Activated CD4-positive, alpha-beta T cell treated with anti-CD3 and anti-CD28 coated beads, Interleukin-2, Interleukin-6, amounts not matched to agents 100 ng/mL and 50 ng/mL, durations not matched to agents 16 hours and 8 hours (primary cell): ENCODE measurements at regions not wholly inside any gene's neighbourhood (a gene's known extent, or its start where the extent isn't known, plus 50 kb on each side); places are given as distances from the start of the nearest gene placed in this dataset.
A peak's percentile ranks its signal among the peaks of the same experiment; 100 is the strongest.
"Not testable (repeated sequence)": the region's sequence is repeated elsewhere in the genome, so short reads cannot be mapped to it uniquely, and the experiment has no call there.

Source experiments
- DNase-seq: peaks from one replicate; pipeline ENCODE4 v3.0.0-alpha.2; 2020

GRCh38 chr9:71268871-71269635 lies 147.6 kb upstream of the TRPM3 start:
- DNase-seq = no peak

DNA sequence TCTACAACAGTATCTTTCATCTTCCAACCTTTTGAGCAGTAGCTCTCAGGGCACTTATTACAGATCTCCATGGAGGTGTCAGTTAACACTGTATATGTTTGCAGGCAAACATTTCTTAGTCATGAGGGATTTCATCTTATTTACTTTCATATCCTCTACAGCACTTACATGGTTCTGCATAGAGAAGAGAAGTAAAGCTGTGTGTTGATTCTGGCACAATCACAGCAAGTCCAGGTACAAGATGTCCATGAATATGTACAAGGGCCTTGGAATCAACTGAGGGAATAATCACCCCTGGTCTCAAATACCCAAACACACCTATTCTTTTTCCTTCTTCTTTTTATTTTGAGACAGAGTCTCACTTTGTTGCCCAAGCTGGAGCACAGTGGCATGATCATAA lies 142.0 kb upstream of the TRPM3 start:
- no peak for DNase-seq

- not testable (repeated sequence) for DNase-seq
These were observed 139.0 kb upstream of the TRPM3 start for GRCh38 chr9:71260419-71260818.

GRCh38 chr9:71254592-71255277 lies 133.3 kb upstream of the TRPM3 start:
- DNase-seq = no peak

- no peak for DNase-seq
These were observed 131.6 kb upstream of the TRPM3 start for GRCh38 chr9:71253011-71253410.

- DNase-seq = no peak
These were observed 129.2 kb upstream of the TRPM3 start for GRCh38 chr9:71250581-71250980.

- DNase-seq = peak; percentile 41
These were observed 128.4 kb upstream of the TRPM3 start for GRCh38 chr9:71249729-71250317.

DNA sequence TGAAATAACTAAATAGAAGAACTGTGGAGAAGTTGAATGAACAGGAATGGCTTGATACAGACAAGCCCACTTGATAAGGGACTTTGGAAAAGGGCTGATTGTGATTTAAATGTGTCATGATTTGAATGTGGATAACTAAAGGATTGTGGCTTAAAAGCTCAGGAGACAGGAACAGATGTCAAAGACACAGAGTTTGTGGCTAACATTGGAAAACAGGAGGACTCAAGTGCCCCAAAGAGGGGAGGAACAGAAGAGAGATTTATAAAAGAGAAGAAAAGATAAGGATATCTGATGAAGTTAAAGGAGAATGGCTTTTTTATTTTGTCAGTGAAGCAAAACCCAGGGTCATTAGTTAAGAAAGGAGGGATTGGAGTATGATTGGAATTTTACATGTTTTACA lies 124.2 kb upstream of the TRPM3 start:
- no peak for DNase-seq

- DNase-seq = no peak
These were observed 122.5 kb upstream of the TRPM3 start for GRCh38 chr9:71243951-71244350.

GRCh38 chr9:71242081-71242480 lies 120.7 kb upstream of the TRPM3 start:
- no peak for DNase-seq

DNA sequence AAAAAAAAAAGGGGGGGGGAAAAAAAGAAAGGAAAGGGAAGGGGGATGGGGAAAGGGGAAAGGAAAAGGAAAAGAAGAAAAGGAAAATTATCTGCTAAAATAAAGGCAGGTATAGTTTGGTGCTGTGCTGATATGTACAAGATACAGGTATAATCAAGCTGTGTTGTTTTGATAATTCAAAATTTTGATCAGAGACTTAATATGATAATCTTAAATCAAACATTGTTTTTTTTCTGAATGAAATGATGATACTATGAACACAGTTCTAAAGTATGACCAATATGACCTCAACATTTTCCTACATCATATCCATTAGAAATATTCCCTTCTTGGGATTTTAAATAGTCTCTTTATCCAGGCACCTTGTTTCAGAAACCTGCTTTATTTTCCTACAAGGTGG lies 115.6 kb upstream of the TRPM3 start:
- no peak for DNase-seq

DNA sequence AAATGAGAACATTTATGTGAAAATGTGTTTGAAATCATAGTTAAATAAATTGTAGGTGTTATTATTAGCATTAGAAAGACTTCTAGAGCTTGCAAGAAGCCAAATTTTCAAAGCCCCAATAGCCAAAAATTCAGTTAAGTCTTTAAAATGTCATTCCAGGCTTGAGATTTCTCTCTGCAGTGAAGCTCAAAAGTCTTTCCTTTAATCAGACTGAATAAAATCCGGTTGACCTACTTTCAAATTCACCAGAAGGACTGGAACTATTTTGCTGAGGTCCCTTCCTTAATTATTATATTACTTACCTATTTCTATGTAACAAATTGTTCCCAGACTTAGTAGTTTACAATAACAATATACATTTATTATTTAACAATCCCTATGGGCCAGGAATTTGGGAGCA lies 112.2 kb upstream of the TRPM3 start:
- DNase-seq = no peak

DNA sequence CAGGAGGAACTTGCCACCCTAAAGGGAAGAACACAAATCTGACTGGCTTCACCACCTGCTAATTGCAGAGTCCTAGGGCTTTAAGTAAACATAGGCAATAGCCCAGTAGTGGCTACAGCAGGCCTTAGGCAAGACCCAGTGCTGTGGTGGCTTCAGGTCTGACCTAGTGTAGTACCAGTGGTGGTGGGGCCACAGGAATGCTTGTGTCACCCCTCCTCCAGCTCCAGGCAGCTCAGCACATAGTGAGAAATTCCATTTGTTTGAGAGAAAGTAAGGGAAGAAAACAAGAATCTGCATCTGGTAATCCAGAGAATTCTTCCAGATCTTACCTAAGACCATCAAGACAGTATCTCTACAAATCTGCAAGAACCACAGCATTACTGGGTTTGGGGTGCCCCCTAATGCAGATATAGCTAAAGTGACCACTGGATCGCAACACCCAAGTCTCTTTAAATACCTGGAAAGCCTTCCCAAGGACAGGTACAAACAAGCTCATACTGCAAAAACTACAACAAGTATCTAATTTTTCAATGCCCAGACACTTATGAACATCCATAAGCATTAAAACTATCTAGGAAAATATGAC lies 102.6 kb upstream of the TRPM3 start:
- DNase-seq = no peak

- DNase-seq = no peak
These were observed 97.4 kb upstream of the TRPM3 start for GRCh38 chr9:71218774-71219173.

- no peak for DNase-seq
These were observed 92.2 kb upstream of the TRPM3 start for GRCh38 chr9:71213633-71214032.

DNA sequence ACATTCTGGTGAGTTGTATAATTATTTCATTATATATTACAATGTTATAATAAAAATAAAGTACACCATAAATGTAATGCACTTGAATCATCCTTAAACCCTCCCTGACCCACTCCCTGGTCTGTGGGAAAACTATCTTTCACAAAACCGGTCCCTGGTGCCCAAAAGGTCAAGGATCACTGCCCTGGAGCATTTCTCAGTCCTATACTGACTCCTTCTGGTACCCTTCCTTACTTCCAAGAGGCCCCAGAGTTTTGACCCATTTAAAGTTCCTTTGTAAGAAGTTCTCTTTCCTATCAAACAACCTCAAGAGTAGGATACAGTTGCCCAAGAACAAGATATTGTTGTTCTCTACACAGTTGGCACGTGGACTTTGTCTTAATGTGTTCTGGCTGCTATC lies 88.9 kb upstream of the TRPM3 start:
- no peak for DNase-seq

GRCh38 chr9:71209890-71210289 lies 88.5 kb upstream of the TRPM3 start:
- DNase-seq = no peak

GRCh38 chr9:71202931-71203330 lies 81.5 kb upstream of the TRPM3 start:
- DNase-seq = no peak

GRCh38 chr9:71191708-71192107 lies 70.3 kb upstream of the TRPM3 start:
- no peak for DNase-seq

GRCh38 chr9:71183251-71183650 lies 61.8 kb upstream of the TRPM3 start:
- no peak for DNase-seq

GRCh38 chr9:71179183-71179582 lies 57.8 kb upstream of the TRPM3 start:
- DNase-seq = no peak

GRCh38 chr9:71177901-71178300 lies 56.5 kb upstream of the TRPM3 start:
- no peak for DNase-seq

- DNase-seq = no peak
These were observed 50.1 kb upstream of the TRPM3 start for GRCh38 chr9:71171517-71171916.
